ENCODE measurements at regions not wholly inside any gene's neighbourhood (a gene's known extent, or its start where the extent isn't known, plus 50 kb on each side); places are given as distances from the start of the nearest gene placed in this dataset.
"Not testable (repeated sequence)": the region's sequence is repeated elsewhere in the genome, so short reads cannot be mapped to it uniquely, and the experiment has no call there.

GRCh38 chr17:52606098-52606497 is 447.6 kb upstream of the CA10 start:
- no peak for DNase-seq (ENCODE audit: missing footprints)
- intact Hi-C loops (cut with DNase I): no loop called here
- no peak for ATAC-seq

GRCh38 chr17:52604105-52604504 is 445.6 kb upstream of the CA10 start:
- DNase-seq (ENCODE audit: missing footprints): no peak
- intact Hi-C loops (cut with DNase I): no loop called here
- ATAC-seq: no peak

GRCh38 chr17:52597452-52598215 is 439.1 kb upstream of the CA10 start:
- ATAC-seq; intact Hi-C loops (cut with DNase I); DNase-seq (ENCODE audit: missing footprints): not testable (repeated sequence)

- DNase-seq (ENCODE audit: missing footprints) (no peak), ATAC-seq (no peak)
- intact Hi-C loops (cut with DNase I): no loop called here
These were observed 436.0 kb upstream of the CA10 start for GRCh38 chr17:52594516-52594915.

GRCh38 chr17:52546990-52547389 is 388.5 kb upstream of the CA10 start:
- intact Hi-C loops (cut with DNase I): no loop called here
- DNase-seq (ENCODE audit: missing footprints) (no peak), ATAC-seq (peak; percentile 80)

GRCh38 chr17:52546493-52546892 is 388.0 kb upstream of the CA10 start:
- ATAC-seq: peak; percentile 46
- intact Hi-C loops (cut with DNase I): no loop called here
- DNase-seq (ENCODE audit: missing footprints): no peak

GRCh38 chr17:52537421-52537820 is 378.9 kb upstream of the CA10 start:
- ATAC-seq: peak; percentile 63
- DNase-seq (ENCODE audit: missing footprints): no peak
- intact Hi-C loops (cut with DNase I): no loop called here

GRCh38 chr17:52536489-52536888 is 378.0 kb upstream of the CA10 start:
- DNase-seq (ENCODE audit: missing footprints): peak; percentile 78
- intact Hi-C loops (cut with DNase I): no loop called here
- peak; percentile 99 for ATAC-seq

- no peak for DNase-seq (ENCODE audit: missing footprints)
- intact Hi-C loops (cut with DNase I): no loop called here
- no peak for ATAC-seq
These were observed 373.9 kb upstream of the CA10 start for GRCh38 chr17:52532373-52532772.

GRCh38 chr17:52524096-52524637 is 365.7 kb upstream of the CA10 start:
- ATAC-seq: no peak
- no peak for DNase-seq (ENCODE audit: missing footprints)
- intact Hi-C loops (cut with DNase I): no loop called here

- DNase-seq (ENCODE audit: missing footprints): no peak
- ATAC-seq: no peak
- intact Hi-C loops (cut with DNase I): no loop called here
These were observed 358.7 kb upstream of the CA10 start for GRCh38 chr17:52517176-52517575.

- DNase-seq (ENCODE audit: missing footprints) (no peak), ATAC-seq (no peak)
- intact Hi-C loops (cut with DNase I): no loop called here
These were observed 357.4 kb upstream of the CA10 start for GRCh38 chr17:52515927-52516326.

- intact Hi-C loops (cut with DNase I): no loop called here
- DNase-seq (ENCODE audit: missing footprints) (no peak), ATAC-seq (no peak)
These were observed 347.1 kb upstream of the CA10 start for GRCh38 chr17:52505601-52506000.

- intact Hi-C loops (cut with DNase I): no loop called here
- DNase-seq (ENCODE audit: missing footprints) (no peak), ATAC-seq (no peak)
These were observed 345.6 kb upstream of the CA10 start for GRCh38 chr17:52504081-52504480.

GRCh38 chr17:52495646-52496045 is 337.1 kb upstream of the CA10 start:
- intact Hi-C loops (cut with DNase I): no loop called here
- DNase-seq (ENCODE audit: missing footprints) (no peak), ATAC-seq (no peak)

GRCh38 chr17:52482271-52482670 is 323.8 kb upstream of the CA10 start:
- intact Hi-C loops (cut with DNase I): no loop called here
- DNase-seq (ENCODE audit: missing footprints): no peak
- ATAC-seq: no peak

GRCh38 chr17:52477824-52478699 is 319.5 kb upstream of the CA10 start:
- DNase-seq (ENCODE audit: missing footprints): no peak
- intact Hi-C loops (cut with DNase I): no loop called here
- ATAC-seq: no peak

GRCh38 chr17:52476638-52477313 is 318.3 kb upstream of the CA10 start:
- no peak for ATAC-seq
- intact Hi-C loops (cut with DNase I): no loop called here
- no peak for DNase-seq (ENCODE audit: missing footprints)

- intact Hi-C loops (cut with DNase I): no loop called here
- ATAC-seq: no peak
These were observed 312.0 kb upstream of the CA10 start for GRCh38 chr17:52470553-52470952.

More at GRCh38 chr17:52470553-52470952, 312.0 kb upstream of the CA10 start:
- no peak for DNase-seq (ENCODE audit: missing footprints)

Measured in Right ventricle myocardium inferior (tissue), 1 donor.